GM12865 (cell line): ENCODE measurements at regions not wholly inside any gene's neighbourhood (a gene's known extent, or its start where the extent isn't known, plus 50 kb on each side); places are given as distances from the start of the nearest gene placed in this dataset.

Source experiments
- DNase-seq: peaks from one replicate; pipeline ENCODE4 v3.0.0; 2010; ENCODE audit warnings: low read depth
- H3K4me3 ChIP-seq: 2 replicates; pipeline ENCODE4 v1.5.1; 2011; ENCODE audit warnings: mild to moderate bottlenecking, low read depth, low read length, control low read depth
- TF ChIP-seq, protein P1 (sequence below): IDR thresholded peaks from 2 replicates; pipeline ENCODE4 v1.5.1; 2011; ENCODE audit warnings: low read length, control low read depth, low read depth, inconsistent platforms; ENCODE audit not compliant: insufficient read depth; ENCODE audit errors: missing control alignments

DNA sequence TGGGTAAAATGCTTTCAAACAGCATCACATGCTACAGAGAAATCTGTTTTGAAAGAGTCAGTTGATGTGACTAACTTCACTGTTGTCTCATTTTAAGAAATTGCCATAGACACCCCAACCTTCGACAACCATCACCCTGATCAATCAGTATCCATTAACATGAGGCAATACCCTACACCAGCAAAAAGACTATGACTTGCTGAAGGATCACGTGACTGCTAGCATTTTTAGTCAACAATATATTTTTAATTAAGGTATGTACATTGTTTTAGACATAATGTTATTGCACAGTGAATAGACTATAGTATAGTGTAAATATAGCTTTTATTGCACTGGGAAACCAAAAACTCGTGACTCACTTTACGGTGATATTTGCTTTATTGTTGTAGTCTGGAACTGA is 200.0 kb upstream of the ARHGAP24 start:
- H3K4me3 ChIP-seq = no peak overlapping the region
- TF ChIP-seq, protein P1, sequence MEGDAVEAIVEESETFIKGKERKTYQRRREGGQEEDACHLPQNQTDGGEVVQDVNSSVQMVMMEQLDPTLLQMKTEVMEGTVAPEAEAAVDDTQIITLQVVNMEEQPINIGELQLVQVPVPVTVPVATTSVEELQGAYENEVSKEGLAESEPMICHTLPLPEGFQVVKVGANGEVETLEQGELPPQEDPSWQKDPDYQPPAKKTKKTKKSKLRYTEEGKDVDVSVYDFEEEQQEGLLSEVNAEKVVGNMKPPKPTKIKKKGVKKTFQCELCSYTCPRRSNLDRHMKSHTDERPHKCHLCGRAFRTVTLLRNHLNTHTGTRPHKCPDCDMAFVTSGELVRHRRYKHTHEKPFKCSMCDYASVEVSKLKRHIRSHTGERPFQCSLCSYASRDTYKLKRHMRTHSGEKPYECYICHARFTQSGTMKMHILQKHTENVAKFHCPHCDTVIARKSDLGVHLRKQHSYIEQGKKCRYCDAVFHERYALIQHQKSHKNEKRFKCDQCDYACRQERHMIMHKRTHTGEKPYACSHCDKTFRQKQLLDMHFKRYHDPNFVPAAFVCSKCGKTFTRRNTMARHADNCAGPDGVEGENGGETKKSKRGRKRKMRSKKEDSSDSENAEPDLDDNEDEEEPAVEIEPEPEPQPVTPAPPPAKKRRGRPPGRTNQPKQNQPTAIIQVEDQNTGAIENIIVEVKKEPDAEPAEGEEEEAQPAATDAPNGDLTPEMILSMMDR = no peak
- no peak for DNase-seq

DNA sequence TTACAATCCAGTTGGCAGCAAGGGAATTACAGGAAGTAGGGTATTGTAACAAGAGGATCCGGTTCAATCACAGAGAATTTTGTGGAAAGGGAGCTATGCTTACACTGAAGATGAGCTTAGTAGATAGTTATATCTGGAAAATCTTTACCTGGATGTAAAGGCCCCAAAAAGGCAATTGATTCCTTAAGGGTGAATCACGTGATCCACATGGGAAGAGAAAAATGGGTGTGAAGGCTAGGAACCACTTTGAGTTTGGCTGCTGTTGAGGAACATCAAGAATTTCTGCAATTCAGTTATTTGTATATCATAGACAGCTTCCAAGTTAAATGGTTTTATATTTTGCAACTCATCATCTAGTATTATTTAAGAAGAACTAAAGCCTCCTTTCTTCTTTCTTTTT is 194.0 kb upstream of the ARHGAP24 start:
- TF ChIP-seq, protein P1 = no peak
- DNase-seq = no peak
- no peak overlapping the region for H3K4me3 ChIP-seq

DNA sequence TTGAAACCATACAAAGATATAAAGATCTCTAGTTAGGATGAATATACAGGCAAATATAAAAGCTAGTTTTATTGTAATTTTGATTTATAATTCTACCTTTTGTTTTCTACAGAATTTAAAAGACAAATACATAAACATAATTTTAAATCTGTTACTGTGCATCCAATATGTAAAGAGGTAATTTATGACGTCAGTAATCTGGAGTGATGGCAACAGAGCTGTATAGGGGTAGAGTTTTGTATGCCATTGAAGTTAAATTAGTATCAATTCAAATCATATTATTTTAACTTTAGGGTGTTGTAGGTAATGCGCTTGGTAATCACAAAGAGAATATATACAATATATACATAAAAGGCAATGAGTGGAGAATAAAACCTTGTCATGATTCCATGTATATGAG is 183.7 kb upstream of the ARHGAP24 start:
- no peak overlapping the region for H3K4me3 ChIP-seq
- DNase-seq = no peak
- TF ChIP-seq, protein P1 = no peak

DNA sequence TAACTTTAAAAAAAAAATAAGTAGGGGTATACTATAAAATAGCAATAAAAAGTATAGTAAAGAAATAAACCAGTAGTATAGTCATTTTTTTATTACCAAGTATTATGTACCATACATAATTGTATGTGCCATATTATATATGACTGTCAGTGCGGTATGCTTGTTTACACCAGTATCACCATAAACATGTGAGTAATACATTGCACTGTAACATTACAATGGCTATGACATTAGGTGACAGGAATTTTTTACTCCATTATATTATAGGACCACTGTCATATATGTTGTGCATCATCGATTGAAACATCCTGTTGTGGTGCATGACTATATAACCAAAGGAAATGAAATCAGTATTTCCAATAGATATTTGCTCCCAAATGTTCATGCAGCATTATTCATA is 176.9 kb upstream of the ARHGAP24 start:
- TF ChIP-seq, protein P1 = no peak
- no peak for DNase-seq
- no peak overlapping the region for H3K4me3 ChIP-seq

DNA sequence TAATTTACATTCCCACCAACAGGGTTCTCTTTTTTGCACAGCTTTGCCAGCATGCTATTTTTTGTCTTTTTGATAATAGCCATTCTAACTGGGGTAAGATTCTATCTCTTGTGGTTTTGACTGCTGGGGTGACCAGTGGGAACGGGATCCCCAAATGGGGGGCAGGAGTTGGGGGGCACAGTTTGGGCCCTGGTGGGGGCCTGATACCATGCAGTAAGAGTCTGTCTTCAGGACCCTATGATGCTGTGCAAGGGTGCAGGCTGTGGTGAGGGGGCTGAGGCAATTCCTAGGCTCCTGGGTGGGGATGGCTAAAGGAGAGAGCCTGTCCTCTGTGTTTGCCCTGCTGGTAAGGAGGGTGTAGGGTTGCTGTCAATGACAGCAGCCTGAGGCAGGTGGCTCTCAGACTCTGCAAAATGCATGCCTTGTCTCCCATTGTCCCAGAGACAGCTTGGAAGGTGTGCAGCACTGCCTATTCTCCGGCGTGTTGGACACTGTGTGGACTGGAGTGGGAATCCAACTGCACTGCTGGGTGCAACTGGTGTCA is 172.7 kb upstream of the ARHGAP24 start:
- H3K4me3 ChIP-seq = no peak overlapping the region
- no peak for DNase-seq
- TF ChIP-seq, protein P1 = no peak

DNA sequence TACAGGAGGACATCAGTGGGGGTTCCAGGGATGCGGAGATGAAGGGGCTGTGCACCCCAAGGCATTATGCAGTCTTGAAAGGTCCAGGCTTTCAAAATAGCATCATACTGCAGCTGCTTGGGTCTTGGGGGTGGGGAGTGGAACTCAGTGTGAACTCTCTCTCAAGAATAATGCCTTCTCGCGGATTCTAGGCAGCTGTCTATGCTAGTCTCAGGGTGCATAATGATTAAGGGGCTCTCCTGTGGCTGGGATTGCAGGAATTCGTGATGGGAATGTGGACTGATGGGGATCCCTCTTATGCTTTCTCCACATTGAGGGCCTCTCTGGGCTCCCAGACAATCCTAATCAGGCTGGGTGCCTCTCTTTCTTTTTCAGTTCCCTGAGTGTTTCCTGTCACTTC is 172.2 kb upstream of the ARHGAP24 start:
- TF ChIP-seq, protein P1 = no peak
- DNase-seq = no peak
- no peak overlapping the region for H3K4me3 ChIP-seq

DNA sequence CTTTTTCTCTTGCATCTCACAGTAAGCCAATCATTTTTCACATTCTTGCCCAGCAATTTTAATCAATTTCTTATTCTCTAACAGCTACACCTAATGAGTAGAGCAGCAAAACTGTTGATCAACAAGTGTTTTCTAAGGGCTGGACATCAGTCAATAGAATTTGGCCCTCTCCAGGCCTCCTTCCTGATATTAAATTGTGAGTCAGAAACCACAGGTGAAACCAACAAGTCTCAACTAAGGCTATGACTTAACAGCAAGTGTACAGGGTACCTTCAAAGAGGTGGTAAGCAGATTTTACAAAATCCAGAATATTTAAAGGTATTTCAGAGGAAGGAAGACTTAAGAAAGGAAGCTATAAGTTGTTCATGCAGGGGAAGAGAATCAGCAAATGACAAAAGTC is 156.5 kb upstream of the ARHGAP24 start:
- TF ChIP-seq, protein P1 = no peak
- DNase-seq = no peak
- H3K4me3 ChIP-seq = no peak overlapping the region
